ENCODE measurements at regions not wholly inside any gene's neighbourhood (a gene's known extent, or its start where the extent isn't known, plus 50 kb on each side); places are given as distances from the start of the nearest gene placed in this dataset.

DNA sequence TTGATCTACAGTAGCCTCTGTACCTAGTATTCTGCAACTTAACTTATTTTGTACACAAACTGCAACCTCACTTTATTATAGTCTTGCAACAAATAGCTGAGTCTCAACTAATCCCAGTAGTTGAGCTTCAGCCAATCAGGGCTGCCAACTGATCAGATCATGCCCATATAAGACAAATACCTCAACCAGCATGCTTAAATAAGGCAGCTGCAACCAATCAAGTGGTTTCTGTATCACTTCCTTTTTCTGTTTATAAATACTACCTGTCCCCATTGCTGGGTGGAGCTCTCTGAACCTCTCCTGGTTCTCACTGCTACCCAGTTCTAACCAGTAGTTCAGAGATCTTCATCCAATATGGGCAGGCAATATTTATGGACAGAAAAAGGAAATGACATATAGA lies 248.5 kb upstream of the FBXO33 start:
- DNase-seq (no peak), ATAC-seq (no peak)
- intact Hi-C loops (cut with DNase I) = no loop called here
- H3K27me3 ChIP-seq = no peaks in the 10 kb centered on the region
- H3K4me3 ChIP-seq = no peak overlapping the region
- no peaks in the 10 kb centered on the region for H3K4me1 ChIP-seq
- no peaks in the 10 kb centered on the region for H3K9me3 ChIP-seq
- no peak overlapping the region for H3K27ac ChIP-seq
- TF ChIP-seq, protein P1, sequence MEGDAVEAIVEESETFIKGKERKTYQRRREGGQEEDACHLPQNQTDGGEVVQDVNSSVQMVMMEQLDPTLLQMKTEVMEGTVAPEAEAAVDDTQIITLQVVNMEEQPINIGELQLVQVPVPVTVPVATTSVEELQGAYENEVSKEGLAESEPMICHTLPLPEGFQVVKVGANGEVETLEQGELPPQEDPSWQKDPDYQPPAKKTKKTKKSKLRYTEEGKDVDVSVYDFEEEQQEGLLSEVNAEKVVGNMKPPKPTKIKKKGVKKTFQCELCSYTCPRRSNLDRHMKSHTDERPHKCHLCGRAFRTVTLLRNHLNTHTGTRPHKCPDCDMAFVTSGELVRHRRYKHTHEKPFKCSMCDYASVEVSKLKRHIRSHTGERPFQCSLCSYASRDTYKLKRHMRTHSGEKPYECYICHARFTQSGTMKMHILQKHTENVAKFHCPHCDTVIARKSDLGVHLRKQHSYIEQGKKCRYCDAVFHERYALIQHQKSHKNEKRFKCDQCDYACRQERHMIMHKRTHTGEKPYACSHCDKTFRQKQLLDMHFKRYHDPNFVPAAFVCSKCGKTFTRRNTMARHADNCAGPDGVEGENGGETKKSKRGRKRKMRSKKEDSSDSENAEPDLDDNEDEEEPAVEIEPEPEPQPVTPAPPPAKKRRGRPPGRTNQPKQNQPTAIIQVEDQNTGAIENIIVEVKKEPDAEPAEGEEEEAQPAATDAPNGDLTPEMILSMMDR (IDR thresholded peaks at IDR 0.05) = no peak
- no peak for TF ChIP-seq POLR2A (IDR thresholded peaks at IDR 0.05)
- no peaks in the 10 kb centered on the region for H3K36me3 ChIP-seq

DNA sequence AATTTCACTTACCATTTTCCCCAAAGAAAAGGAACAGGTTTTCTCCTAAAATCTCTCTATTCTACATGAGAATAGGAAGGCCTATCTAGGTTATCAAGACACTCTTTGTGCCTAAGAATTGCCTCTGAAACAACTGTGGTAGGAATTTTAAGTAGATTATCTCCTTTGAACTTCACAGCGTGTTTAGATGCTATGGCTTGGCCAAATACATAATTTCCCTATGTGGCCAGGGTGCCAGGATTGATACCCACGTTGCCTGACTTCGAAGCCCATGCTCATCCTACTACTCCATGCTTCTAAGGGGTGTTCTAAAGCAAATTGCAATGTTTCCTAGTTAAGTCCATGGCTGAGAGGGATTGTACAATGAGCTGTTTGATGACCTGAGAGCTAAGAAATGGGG lies 241.5 kb upstream of the FBXO33 start:
- no peaks in the 10 kb centered on the region for H3K27me3 ChIP-seq
- no peak overlapping the region for H3K27ac ChIP-seq
- intact Hi-C loops (cut with DNase I) = no loop called here
- no peak for TF ChIP-seq POLR2A (IDR thresholded peaks at IDR 0.05)
- TF ChIP-seq, protein P1 (IDR thresholded peaks at IDR 0.05) = no peak
- no peaks in the 10 kb centered on the region for H3K9me3 ChIP-seq
- no peaks in the 10 kb centered on the region for H3K4me1 ChIP-seq
- no peak overlapping the region for H3K4me3 ChIP-seq
- DNase-seq (no peak), ATAC-seq (no peak)
- no peaks in the 10 kb centered on the region for H3K36me3 ChIP-seq
- WGBS, 4 donors = 48 to 53% (median 50%) methylated on average over 3 of the region's 3 CpGs

DNA sequence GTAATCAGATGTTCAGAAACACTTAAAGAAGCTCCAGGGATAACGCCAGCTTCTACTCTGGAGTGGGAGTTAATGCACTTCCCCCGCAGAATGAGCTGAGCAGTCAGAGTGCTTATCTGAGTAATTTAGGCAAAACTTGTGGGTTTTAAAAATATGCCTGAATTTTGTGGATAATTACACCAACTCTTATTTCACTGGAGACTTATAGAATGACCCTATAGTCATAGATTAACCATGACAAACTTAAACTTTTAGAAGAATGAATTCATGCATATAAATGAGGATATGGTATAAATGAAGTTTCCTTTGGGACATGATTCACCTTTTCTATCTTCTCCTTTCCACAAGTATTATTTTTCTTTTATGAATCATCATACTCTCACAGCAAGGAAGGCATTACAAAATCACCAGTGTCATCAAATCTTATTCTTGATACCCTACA lies 241.1 kb upstream of the FBXO33 start:
- DNase-seq (no peak), ATAC-seq (no peak)
- Histone ChIP-seq H3K4me1 (no peaks in the 10 kb centered on the region), H3K4me3 (no peak overlapping the region), H3K27me3 (no peaks in the 10 kb centered on the region), H3K9me3 (no peaks in the 10 kb centered on the region), H3K27ac (no peak overlapping the region), H3K36me3 (no peaks in the 10 kb centered on the region)
- 67 to 78% (median 71%) methylated on average over 2 of the region's 2 CpGs for WGBS, 4 donors
- intact Hi-C loops (cut with DNase I) = no loop called here
- TF ChIP-seq, protein P1 (IDR thresholded peaks at IDR 0.05) = no peak
- no peak for TF ChIP-seq POLR2A (IDR thresholded peaks at IDR 0.05)

DNA sequence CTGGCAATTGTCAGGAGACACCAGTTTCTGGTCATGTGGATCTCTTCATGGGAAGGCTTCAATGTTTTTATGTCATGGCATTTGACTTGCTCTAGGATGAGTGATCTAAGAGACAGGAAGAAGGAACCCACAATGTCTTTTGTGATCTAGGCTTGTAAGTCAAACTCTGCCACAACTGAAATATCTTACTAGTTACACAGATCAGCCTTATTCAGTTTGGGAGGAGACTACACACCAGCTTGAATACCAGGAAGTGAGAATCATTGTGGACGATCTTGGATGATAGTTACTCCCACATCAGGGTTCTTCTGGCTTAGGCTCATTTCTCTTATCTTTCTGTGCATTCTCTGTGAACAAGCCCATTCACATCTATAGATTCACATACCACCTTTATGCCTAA lies 236.2 kb upstream of the FBXO33 start:
- no peaks in the 10 kb centered on the region for H3K36me3 ChIP-seq
- H3K27ac ChIP-seq = no peak overlapping the region
- no peak for DNase-seq
- intact Hi-C loops (cut with DNase I) = no loop called here
- no peaks in the 10 kb centered on the region for H3K27me3 ChIP-seq
- no peak for TF ChIP-seq POLR2A (IDR thresholded peaks at IDR 0.05)
- TF ChIP-seq, protein P1 (IDR thresholded peaks at IDR 0.05) = no peak
- no peaks in the 10 kb centered on the region for H3K9me3 ChIP-seq
- H3K4me3 ChIP-seq = no peak overlapping the region
- ATAC-seq = no peak
- 38 to 57% (median 50%) methylated on average over 1 of the region's 1 CpG for WGBS, 4 donors
- no peaks in the 10 kb centered on the region for H3K4me1 ChIP-seq
